Femur (tissue), 1 donor: ENCODE measurements at regions not wholly inside any gene's neighbourhood (a gene's known extent, or its start where the extent isn't known, plus 50 kb on each side); places are given as distances from the start of the nearest gene placed in this dataset.
A peak's percentile ranks its signal among the peaks of the same experiment; 100 is the strongest.

ENCODE experiments used
- DNase-seq: peaks from one replicate; pipeline ENCODE4 v3.0.0-alpha.2; 2017

GRCh38 chr20:10961651-10962288 is 288.0 kb upstream of the JAG1 start:
- DNase-seq, result no peak

GRCh38 chr20:10962937-10963336 is 289.1 kb upstream of the JAG1 start:
- DNase-seq, result no peak

- DNase-seq, result no peak
Observed at GRCh38 chr20:10963717-10964266, 290.0 kb upstream of the JAG1 start.

GRCh38 chr20:10965936-10966470 is 292.2 kb upstream of the JAG1 start:
- no peak for DNase-seq

DNA sequence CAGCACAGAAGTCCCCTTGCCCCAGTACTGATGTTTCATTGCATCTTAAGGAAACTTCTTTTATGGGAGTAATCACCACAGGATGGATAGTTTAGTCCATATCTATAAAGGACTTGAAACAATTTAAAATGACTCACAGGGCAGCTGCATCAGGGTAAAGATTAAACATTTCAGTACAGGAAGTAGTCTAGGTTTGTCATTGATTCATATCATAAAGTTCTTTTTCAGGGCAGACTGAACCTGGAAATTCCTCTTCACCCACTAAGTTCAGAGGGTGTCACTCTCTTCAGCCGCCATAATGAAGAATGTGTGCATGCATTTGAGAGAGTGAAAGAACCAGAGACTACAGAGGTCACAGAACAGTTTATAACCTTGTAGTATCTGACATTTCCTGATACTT is 296.3 kb upstream of the JAG1 start:
- DNase-seq, result no peak

GRCh38 chr20:10971096-10971495 is 297.3 kb upstream of the JAG1 start:
- DNase-seq, result no peak

GRCh38 chr20:10972219-10972860 is 298.5 kb upstream of the JAG1 start:
- DNase-seq, result no peak

DNA sequence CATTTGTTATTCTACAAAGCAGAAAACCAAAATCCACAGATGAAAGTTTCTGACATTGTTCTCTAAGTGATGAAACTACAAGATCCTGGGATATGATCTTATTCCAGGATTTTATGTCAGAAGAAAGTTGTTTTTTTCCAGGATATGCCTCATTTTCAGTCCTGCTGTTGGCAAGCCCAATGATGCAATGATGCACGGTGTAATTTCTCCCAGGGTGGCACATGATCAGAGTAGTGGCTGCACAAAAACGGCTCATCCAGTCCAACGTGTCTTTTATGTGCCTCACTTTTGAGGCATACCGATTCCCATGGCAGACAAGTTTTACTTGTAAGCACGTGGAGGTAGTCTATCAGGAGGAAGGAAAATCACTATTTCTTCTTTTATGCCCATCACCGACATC is 302.3 kb upstream of the JAG1 start:
- no peak for DNase-seq

GRCh38 chr20:10978019-10978702 is 304.4 kb upstream of the JAG1 start:
- DNase-seq, result no peak

GRCh38 chr20:10978713-10979112 is 304.9 kb upstream of the JAG1 start:
- no peak for DNase-seq

DNA sequence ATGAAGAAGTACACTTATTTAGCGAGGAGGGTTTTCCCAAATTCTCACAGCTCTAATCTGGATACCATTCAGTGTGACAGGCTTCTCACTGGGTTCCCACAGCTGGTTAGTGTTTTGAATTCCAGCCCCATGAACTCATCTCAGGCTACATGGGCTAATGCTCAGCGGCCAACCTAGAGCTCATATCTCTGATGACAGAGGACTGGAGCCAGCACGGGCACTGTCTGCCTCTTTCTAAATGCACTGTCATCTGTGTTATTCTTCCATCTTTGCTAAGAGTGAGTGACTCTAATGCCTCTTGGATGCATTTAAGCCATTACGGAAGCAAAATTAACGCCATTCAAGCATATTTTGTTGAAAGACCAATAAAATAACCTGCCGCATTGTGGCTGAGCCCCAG is 308.9 kb upstream of the JAG1 start:
- peak; percentile 60 for DNase-seq

DNA sequence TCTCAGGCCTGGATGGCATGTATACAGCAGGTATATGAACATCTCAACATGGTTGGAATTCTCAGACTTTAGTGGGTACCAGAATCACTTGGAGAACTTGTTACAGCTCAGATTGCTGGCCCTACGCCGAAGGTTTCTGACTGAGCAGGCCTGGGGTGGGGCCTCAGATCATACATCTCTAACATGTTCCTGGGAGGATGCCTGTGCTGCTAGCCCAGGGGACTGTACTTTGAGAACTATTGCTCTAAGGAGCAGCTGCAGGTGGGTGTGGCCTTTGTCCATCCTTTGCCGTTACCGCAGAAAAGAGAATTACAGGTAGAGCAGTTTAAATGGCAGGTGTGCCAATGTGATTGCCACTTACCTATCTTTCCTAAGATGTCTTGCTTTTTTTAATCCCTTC is 310.5 kb upstream of the JAG1 start:
- DNase-seq, result no peak

DNA sequence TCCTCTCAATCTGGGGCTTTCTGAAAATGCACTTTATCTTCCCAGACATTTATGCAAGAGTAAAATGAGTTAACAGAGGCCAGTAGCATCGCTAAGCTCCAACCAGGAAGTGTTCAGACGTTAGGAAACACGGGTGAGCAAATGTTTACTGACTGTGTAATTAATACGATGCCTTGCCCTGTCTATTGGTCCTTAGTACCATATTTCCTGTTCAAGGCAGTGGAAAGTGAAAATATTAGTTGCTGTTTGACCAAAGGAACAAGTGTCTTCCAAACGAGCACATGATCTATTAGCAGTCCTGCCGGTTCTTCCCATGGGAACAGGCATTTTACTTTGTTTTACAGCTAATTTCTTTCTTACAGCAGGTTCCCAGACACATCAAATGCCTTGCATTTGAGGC is 311.1 kb upstream of the JAG1 start:
- DNase-seq, result no peak

GRCh38 chr20:10985536-10985935 is 311.7 kb upstream of the JAG1 start:
- no peak for DNase-seq

DNA sequence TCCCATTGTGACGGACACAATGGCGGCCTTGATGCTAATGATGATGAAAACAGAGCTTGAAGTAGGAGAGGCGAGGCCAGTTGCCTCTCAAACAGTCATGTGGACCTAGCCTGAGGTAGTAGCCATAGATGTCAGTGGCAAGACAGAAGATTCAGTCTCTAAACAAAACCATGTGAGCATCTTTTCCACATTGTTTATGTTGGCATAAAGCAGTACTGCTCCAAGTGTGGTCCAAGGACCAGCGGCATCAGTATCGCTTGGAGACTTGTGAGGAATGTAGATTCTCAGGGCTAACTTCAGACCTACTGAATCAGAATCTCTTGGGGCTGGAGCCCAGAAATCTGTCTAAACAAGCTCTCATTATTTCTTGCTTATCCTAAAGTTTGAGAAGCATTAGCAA is 312.8 kb upstream of the JAG1 start:
- no peak for DNase-seq

- no peak for DNase-seq
Observed at GRCh38 chr20:10987651-10988383, 314.0 kb upstream of the JAG1 start.

DNA sequence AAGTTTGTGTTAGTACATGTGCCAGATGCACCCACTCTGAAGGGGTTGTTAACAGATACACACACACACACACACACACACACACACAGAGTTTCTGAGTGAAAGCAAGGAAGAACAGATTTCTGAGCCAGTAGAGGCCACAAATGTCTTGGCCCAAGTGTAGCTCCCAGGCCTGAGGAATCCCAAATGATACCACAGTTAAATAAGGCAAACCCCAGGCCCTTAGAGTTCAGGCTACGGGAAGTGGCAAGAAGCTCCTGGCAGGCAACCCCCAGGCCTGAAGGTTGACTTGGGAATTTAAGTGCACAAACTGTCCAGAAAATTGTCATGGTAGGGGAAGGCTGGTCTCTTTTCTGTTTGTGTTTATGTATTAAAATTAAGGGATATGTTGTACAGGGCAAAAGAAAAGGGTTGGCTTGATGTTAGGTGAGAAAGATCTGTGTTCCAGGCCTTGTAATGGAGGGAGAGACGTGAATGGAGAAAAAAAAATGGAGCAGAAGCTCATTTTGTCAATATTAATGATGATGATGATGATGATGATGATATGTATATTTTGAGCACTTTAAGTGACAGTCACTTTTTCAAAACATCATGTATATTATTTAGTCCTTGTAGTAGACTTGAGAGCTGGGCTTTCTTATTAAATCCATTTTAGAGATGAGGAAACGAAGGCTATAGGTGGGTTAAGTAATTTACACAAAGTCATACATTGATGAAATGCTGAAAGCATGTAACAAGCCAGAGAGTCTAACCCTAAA is 317.0 kb upstream of the JAG1 start:
- DNase-seq, result peak; percentile 40

- DNase-seq, result peak; percentile 76
Observed at GRCh38 chr20:10992731-10993130, 318.9 kb upstream of the JAG1 start.

- DNase-seq, result no peak
Observed at GRCh38 chr20:10994991-10995700, 321.3 kb upstream of the JAG1 start.

DNA sequence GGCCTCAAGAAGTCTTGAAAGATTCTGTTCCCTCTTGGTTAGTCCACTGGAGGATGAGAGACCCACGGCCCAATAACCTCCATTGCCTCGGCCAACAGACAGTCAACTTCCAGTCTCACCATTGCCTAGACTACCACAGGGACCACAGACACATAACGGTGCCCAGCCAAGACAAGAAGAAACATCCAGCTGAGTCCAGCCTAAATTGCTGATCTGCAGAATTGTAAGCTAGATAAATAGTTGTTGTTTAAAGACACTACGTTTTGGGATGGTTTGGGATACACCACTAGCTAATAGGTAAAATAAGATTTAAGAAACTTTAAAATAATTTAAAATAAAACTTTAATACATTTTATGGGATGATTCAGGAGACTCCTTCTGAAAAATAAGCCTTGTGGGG is 324.7 kb upstream of the JAG1 start:
- no peak for DNase-seq

- no peak for DNase-seq
Observed at GRCh38 chr20:11000416-11000815, 326.6 kb upstream of the JAG1 start.

DNA sequence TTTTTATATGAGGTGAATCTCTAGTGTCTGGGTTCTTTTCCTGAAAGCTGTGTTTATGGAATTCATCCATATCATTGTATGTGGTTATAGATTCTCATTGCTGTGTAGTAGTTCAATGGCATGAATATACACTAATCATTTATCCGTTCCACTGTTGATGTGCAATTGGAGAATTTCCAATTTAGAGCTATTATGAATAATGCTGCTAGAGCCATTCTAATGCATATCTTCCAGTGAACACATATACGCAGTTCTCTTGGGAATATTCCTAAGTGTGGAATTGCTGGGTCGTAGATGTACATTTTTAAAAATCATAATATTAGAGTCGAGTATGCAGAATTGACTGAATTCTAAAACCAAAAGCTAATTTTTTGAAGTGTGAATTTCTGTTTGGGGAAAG is 327.5 kb upstream of the JAG1 start:
- DNase-seq, result no peak
